GM12875 (cell line): ENCODE measurements at regions not wholly inside any gene's neighbourhood (a gene's known extent, or its start where the extent isn't known, plus 50 kb on each side); places are given as distances from the start of the nearest gene placed in this dataset.

Experiments used
- H3K4me3 ChIP-seq: one replicate; pipeline ENCODE4 v1.5.1; 2011; ENCODE audit warnings: low read depth, low read length, control low read depth
- TF ChIP-seq, protein P1 (sequence below): IDR thresholded peaks from 2 replicates; pipeline ENCODE4 v1.5.1; 2011; ENCODE audit warnings: low read depth, mild to moderate bottlenecking, control low read depth, inconsistent platforms, low read length, moderate library complexity, borderline replicate concordance; ENCODE audit not compliant: insufficient read depth

DNA sequence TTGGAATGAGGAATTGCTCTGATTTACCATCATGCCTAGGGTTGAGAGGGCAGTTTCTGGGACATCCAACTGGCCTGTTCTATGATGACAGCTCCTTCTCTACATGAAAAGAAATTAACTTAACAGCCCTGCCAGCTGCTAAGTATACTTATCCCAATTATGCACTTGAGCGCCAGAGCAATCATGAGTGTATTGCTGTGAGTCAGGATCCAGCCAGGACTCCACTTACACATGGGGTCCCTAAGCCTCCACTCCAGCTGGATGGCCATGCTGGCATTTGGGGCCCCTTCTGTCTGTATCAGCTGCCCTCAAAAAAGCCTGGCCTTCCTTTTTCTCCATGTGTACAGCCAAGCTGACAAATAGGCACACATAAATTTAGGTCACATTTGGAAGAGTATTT, 481.9 kb downstream of the TMX3 start:
- TF ChIP-seq, protein P1, sequence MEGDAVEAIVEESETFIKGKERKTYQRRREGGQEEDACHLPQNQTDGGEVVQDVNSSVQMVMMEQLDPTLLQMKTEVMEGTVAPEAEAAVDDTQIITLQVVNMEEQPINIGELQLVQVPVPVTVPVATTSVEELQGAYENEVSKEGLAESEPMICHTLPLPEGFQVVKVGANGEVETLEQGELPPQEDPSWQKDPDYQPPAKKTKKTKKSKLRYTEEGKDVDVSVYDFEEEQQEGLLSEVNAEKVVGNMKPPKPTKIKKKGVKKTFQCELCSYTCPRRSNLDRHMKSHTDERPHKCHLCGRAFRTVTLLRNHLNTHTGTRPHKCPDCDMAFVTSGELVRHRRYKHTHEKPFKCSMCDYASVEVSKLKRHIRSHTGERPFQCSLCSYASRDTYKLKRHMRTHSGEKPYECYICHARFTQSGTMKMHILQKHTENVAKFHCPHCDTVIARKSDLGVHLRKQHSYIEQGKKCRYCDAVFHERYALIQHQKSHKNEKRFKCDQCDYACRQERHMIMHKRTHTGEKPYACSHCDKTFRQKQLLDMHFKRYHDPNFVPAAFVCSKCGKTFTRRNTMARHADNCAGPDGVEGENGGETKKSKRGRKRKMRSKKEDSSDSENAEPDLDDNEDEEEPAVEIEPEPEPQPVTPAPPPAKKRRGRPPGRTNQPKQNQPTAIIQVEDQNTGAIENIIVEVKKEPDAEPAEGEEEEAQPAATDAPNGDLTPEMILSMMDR, result no peak
- no peak overlapping the region for H3K4me3 ChIP-seq

DNA sequence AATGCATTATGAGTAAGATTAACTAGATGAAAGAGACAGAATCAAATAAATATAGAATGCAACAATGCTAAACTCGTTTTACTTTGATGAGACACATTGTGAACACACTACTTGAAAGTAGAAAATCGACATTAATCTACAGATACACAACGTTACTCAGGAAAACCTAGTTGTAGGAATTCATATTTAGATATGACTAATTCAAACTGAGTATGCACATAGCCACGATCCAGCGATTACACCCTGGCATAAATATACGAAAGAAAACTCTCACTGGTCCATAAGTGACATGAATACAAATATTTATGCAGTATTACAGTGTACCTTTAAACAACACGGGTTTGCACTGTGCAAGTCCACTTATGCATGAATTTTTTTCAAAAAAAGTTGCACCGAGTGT, 485.6 kb downstream of the TMX3 start:
- TF ChIP-seq, protein P1, result no peak
- no peak overlapping the region for H3K4me3 ChIP-seq

DNA sequence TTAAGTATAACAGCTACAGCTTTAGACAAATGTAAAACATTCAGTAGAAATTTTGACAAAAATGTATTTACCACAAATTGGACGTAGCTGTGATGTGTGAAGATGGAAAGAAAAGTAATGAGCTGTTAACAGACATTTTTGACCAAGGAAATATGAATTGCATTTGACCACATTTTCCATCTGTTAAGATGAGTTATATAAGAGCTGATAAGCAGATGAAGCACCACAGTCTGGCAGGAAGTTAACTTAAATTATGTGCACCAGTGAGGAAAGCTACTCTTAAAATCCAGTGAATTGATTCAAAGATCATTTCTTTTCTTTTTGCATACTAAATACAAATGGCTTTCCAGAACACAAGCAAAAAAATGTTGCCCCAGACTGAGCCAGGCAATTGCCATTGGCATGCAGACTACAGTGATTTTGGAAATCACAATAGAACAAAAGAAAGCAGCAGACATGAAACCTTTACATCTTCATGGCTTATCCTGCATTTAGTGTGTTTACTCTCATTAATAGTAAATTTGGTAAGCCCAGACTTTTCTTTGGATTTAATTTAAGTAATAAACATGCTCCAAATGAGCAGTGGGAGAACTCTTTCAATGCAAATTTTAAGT, 493.7 kb downstream of the TMX3 start:
- TF ChIP-seq, protein P1, result no peak
- H3K4me3 ChIP-seq, result no peak overlapping the region

DNA sequence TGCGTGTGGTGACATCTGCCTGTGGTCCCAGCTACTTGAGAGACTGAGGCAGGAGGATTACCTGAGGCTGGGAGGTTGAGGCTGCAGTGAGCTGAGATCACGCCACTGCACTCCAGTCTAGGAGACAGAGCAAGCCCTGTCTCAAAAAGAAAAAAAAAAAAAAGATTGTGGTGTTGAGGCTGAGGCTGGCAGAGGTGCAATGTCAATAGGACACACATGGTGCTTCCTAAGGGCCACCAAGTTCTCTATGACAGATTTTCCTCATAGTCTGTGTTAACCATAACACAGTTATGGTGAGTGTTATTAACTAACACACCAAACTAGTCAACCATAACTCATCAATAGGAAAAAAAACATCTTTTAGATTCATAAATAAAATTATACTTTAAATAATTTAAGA, 494.4 kb downstream of the TMX3 start:
- TF ChIP-seq, protein P1, result no peak
- H3K4me3 ChIP-seq, result no peak overlapping the region

DNA sequence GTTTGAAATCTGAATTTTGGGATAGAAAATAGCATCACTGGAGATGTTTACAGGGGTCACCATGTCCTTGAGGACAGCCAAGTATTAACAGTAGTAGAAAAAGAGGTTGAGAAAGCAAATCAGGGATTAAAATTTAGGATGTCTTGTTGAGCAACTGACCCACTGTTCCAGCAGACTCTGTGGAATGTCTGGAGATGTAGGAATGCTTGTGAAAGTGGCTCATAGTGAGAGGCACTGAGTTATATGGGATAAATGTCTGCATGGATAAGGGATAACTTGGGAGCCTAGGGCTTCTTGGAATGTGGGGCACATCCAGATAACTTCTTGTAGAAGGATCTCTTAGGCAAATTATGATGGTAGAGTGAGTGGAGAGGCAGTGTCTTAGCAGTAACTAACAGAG, 495.0 kb downstream of the TMX3 start:
- TF ChIP-seq, protein P1, result no peak
- H3K4me3 ChIP-seq, result no peak overlapping the region

DNA sequence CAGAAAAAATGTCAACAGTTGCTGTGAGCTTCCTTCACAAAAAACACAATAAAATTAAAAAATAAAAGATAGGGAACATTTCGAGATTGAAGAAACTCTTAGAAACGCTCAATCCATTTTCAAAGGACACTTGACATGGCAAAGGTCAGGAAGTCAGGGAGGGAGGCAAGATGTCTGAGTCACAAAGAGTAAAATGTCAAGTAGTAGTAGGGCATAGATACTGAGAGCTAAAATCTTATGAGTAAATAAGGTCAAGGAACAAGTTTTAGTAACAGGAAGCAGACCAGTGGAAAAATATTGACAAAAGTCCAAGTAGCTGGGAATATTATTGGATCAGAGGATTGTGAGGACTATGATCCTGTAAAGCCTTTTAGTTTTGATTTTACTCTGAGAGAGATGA, 495.6 kb downstream of the TMX3 start:
- no peak overlapping the region for H3K4me3 ChIP-seq
- TF ChIP-seq, protein P1, result no peak

DNA sequence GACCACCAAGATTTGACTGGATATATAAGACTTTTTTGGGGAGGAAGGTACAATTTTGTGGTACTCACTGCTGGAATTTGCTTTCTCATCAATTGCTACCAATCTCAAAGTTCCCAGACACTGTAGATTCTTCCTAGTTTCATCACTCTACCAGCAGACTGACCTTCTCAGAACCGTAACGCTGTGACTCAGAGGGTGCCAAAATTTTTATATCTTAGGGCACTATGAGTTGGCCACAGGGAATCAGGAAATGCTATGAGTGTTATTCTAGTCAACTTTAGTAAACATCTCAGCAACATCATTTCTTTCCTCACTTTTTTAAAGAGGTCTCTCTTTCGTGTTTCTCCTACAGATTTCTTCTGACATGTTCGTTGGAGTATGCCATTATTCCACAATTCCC, 499.0 kb downstream of the TMX3 start:
- TF ChIP-seq, protein P1, result no peak
- H3K4me3 ChIP-seq, result no peak overlapping the region
